Ishikawa (cell line): ENCODE measurements at regions not wholly inside any gene's neighbourhood (a gene's known extent, or its start where the extent isn't known, plus 50 kb on each side); places are given as distances from the start of the nearest gene placed in this dataset.

Experiments used
- CEBPB ChIP-seq: IDR thresholded peaks from 2 replicates; pipeline ENCODE4 v1.6.1; 2012
- EP300 ChIP-seq: IDR thresholded peaks from 2 replicates; pipeline ENCODE4 v1.6.1; 2012; ENCODE audit warnings: borderline replicate concordance
- TAF1 ChIP-seq: IDR thresholded peaks from 2 replicates; pipeline ENCODE4 v1.6.1; 2012; ENCODE audit warnings: low read depth, mild to moderate bottlenecking
- ZBTB7A ChIP-seq: IDR thresholded peaks from 2 replicates; pipeline ENCODE4 v1.6.1; 2012; ENCODE audit warnings: low read depth

GRCh38 chr21:38574895-38575575 lies 76.8 kb upstream of the ERG start:
- TF ChIP-seq CEBPB, result no peak
- TF ChIP-seq TAF1, result no peak
- TF ChIP-seq EP300, result no peak
- no peak for TF ChIP-seq ZBTB7A
